ENCODE measurements at regions not wholly inside any gene's neighbourhood (a gene's known extent, or its start where the extent isn't known, plus 50 kb on each side); places are given as distances from the start of the nearest gene placed in this dataset.

DNA sequence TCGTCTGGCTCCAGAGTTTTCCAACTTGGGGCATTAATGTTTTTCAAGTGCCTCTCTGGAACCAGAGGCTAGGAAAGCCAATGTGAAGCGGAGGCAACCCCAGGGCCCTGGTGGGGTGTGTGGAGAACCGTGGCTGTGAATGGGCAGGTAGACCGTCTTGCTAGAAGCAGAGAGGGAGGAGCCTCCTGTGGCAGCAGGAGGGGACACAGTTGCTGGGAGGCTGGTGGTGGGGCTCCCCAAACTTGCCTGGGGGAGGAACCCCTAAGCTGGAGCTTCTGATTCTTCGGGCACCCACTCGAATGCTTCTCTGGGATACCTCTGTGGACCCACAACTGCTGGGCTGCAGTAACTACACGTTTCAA is 65.3 kb upstream of the APCDD1L start (continued):
- TF ChIP-seq, protein P1, sequence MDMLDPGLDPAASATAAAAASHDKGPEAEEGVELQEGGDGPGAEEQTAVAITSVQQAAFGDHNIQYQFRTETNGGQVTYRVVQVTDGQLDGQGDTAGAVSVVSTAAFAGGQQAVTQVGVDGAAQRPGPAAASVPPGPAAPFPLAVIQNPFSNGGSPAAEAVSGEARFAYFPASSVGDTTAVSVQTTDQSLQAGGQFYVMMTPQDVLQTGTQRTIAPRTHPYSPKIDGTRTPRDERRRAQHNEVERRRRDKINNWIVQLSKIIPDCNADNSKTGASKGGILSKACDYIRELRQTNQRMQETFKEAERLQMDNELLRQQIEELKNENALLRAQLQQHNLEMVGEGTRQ (IDR thresholded peaks at IDR 0.05; ENCODE audit: low read depth, low read length) = no peak
- TF ChIP-seq SMC3 (IDR thresholded peaks at IDR 0.05; ENCODE audit: low read depth, low read length) = no peak
- TF ChIP-seq CEBPB (IDR thresholded peaks at IDR 0.05; ENCODE audit: low read depth, low read length) = no peak
- TF ChIP-seq NFE2L2 (IDR thresholded peaks at IDR 0.05; ENCODE audit: low read depth, low read length) = no peak
- TF ChIP-seq MXI1 (IDR thresholded peaks at IDR 0.05; ENCODE audit: borderline replicate concordance, low read depth, low read length) = no peak

DNA sequence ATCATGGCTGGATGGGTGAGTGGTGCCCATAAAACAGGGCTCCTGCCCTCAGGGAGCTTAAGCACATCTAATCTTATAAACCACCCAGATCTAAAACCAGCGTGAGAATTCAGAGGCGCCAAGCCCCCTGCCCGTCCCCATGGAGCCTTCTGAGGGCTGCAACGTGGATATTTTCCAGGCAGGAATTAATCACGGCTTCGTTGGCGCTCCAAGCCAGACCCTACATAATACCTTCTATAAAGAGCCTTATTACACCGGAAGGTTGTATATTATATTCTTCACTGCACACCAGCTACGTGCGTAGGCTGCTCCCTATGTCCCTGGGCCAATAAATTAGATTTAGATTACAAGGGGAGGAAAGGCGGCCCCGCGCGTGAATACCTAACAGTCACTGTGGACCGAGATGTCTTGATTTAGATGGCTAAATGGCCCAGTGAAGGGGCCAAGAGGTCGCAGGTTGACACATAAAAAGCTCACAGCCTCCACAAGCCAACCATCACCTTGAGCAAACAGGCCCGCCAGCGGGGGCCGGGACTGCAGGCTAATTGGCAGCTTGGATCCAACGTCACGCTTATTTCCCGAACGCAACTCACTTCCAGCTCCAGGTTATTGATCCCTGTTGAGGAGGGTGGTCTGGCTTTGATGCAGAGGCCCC is 64.7 kb upstream of the APCDD1L start:
- 100% methylated on average over 3 of the region's 23 CpGs; no CpG with 5 or more reads in 1 of the 2 experiments for WGBS, 2 experiments (ENCODE audit: extremely low coverage in 2 of 2, insufficient read length in 1 of 2)
- Histone ChIP-seq H3K4me1 (ENCODE audit: control insufficient read depth, insufficient read depth, low read length) (peaks cover 3% of the 10 kb centered on the region; the same call in 1 of the 2 replicates), H2BK5ac (ENCODE audit: low read depth, low read length, poor library complexity, severe bottlenecking) (no peak overlapping the region), H3K4me3 (ENCODE audit: insufficient read depth, low read depth, low read length) (no peak overlapping the region), H2AK9ac (replicated peaks; ENCODE audit: low read depth, low read length, poor library complexity) (no peak overlapping the region), H2AFZ (replicated peaks; ENCODE audit: low read length, poor library complexity) (no peak overlapping the region), H3K36me3 (ENCODE audit: control insufficient read depth, insufficient read depth, low read length) (no peaks in the 10 kb centered on the region), H3K14ac (replicated peaks; ENCODE audit: low read depth, low read length) (no peak overlapping the region), H4K91ac (ENCODE audit: insufficient read depth, low read depth, low read length) (no peak overlapping the region), H3K23ac (ENCODE audit: low read depth, low read length) (no peak overlapping the region), H3K27ac (ENCODE audit: insufficient read depth, low read length) (no peak overlapping the region), H3K56ac (ENCODE audit: extremely low read depth, insufficient read depth, low read length) (no peak overlapping the region), H3K9me1 (ENCODE audit: insufficient read depth, low read length) (peaks cover 8% of the 10 kb centered on the region), H3K9ac (ENCODE audit: low read depth, low read length) (no peak overlapping the region), H3K27me3 (ENCODE audit: control insufficient read depth, insufficient read depth, low read length) (peaks cover 4% of the 10 kb centered on the region; the same call in 1 of the 2 replicates), H4K5ac (ENCODE audit: low read depth, low read length) (no peak overlapping the region), H3K18ac (ENCODE audit: low read depth, low read length) (no peak overlapping the region), H3K9me3 (ENCODE audit: control insufficient read depth, insufficient read depth, low read length) (no peaks in the 10 kb centered on the region), H4K8ac (ENCODE audit: low read depth in 2 of 2, low read length in 2 of 2) (no peak overlapping the region), H3K79me1 (ENCODE audit: low read depth in 1 of 2, low read length in 2 of 2) (no peaks in the 10 kb centered on the region), H3K4ac (ENCODE audit: low read depth, low read length) (no peak overlapping the region), H2BK20ac (ENCODE audit: low read depth, low read length) (no peak overlapping the region), H2BK120ac (ENCODE audit: low read depth, low read length) (no peak overlapping the region), H2BK15ac (ENCODE audit: low read depth, low read length) (no peak overlapping the region), H3K4me2 (ENCODE audit: low read depth, low read length) (no peak overlapping the region), H4K20me1 (ENCODE audit: insufficient read depth, low read length) (no peaks in the 10 kb centered on the region), H2AK5ac (ENCODE audit: low read depth, low read length) (no peak overlapping the region)
- DNase-seq (no peak), ATAC-seq (ENCODE audit: low read depth) (no peak)
- in situ Hi-C loops (cut with MboI; ENCODE audit: low sequenced_read_pairs) = no loop called here
- dilution Hi-C loops (cut with HindIII; ENCODE audit: low sequenced_read_pairs, unreplicated experiment) = no loop called here
- BruUV-seq (replicated peaks) = no TSS peak
- ChIA-PET POLR2A (ENCODE audit: unreplicated experiment) (no interaction called here), CTCF (no interaction called here)
- intact Hi-C loops (cut with micrococcal nuclease) = no loop called here
- TF ChIP-seq POLR2A (IDR thresholded peaks at IDR 0.05; ENCODE audit: low read depth, low read length) (no peak), MAFK (IDR thresholded peaks at IDR 0.05; ENCODE audit: low read depth, low read length) (no peak), BHLHE40 (IDR thresholded peaks at IDR 0.05; ENCODE audit: low read depth, low read length) (no peak), RCOR1 (IDR thresholded peaks at IDR 0.05; ENCODE audit: insufficient replicate concordance, low read length) (no peak), SMC3 (IDR thresholded peaks at IDR 0.05; ENCODE audit: low read depth, low read length) (no peak), NFE2L2 (IDR thresholded peaks at IDR 0.05; ENCODE audit: low read depth, low read length) (no peak), MAZ (IDR thresholded peaks at IDR 0.05; ENCODE audit: borderline replicate concordance, low read depth, low read length) (no peak), CHD1 (IDR thresholded peaks at IDR 0.05; ENCODE audit: low read depth, low read length) (no peak), RFX5 (IDR thresholded peaks at IDR 0.05; ENCODE audit: low read depth, low read length) (no peak), CEBPB (IDR thresholded peaks at IDR 0.05; ENCODE audit: low read depth, low read length) (no peak)
- TF ChIP-seq, protein P2, sequence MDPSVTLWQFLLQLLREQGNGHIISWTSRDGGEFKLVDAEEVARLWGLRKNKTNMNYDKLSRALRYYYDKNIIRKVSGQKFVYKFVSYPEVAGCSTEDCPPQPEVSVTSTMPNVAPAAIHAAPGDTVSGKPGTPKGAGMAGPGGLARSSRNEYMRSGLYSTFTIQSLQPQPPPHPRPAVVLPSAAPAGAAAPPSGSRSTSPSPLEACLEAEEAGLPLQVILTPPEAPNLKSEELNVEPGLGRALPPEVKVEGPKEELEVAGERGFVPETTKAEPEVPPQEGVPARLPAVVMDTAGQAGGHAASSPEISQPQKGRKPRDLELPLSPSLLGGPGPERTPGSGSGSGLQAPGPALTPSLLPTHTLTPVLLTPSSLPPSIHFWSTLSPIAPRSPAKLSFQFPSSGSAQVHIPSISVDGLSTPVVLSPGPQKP (IDR thresholded peaks at IDR 0.05; ENCODE audit: borderline replicate concordance, low read depth, low read length) = no peak
- TF ChIP-seq, protein P1 (IDR thresholded peaks at IDR 0.05; ENCODE audit: low read depth, low read length) = no peak

Measured in IMR-90 (cell line).